Loucy (cell line): ENCODE measurements at regions not wholly inside any gene's neighbourhood (a gene's known extent, or its start where the extent isn't known, plus 50 kb on each side); places are given as distances from the start of the nearest gene placed in this dataset.

Source experiments
- CTCF ChIP-seq: fragments of 200-600 bp; sonication (generic); conservative IDR thresholded peaks from 2 replicates; pipeline ENCODE4 v1.5.1; 2014; ENCODE audit warnings: mild to moderate bottlenecking, antibody characterized with exemption, low read length
- EZH2phosphoT487 ChIP-seq: fragments of 200-600 bp; IDR thresholded peaks from 2 replicates; pipeline ENCODE4 v1.6.1; 2018; ENCODE audit warnings: antibody characterized with exemption, mild to moderate bottlenecking, moderate library complexity, borderline replicate concordance

- TF ChIP-seq CTCF: no peak
- TF ChIP-seq EZH2phosphoT487: no peak
Observed at GRCh38 chr15:46328821-46329220, 694.0 kb downstream of the SQOR start.
